Cardiac fibroblast (primary cell): ENCODE measurements at regions not wholly inside any gene's neighbourhood (a gene's known extent, or its start where the extent isn't known, plus 50 kb on each side); places are given as distances from the start of the nearest gene placed in this dataset.

Experiments used
- DNase-seq, 2 donors: peaks; one replicate each; pipeline versions ENCODE4 v3.0.0 to v3.0.0-alpha.2; 2010; ENCODE audit warnings: low read depth in 2 of 2
- H3K4me3 ChIP-seq, 2 donors: replicated peaks in 1 of 2; 1 replicate in 1 of 2; 2 replicates in 1 of 2; pipeline ENCODE4 v1.5.1; 2011; ENCODE audit warnings: low read depth in 2 of 2, low read length in 2 of 2, mild to moderate bottlenecking in 2 of 2, moderate library complexity in 1 of 2
- CTCF ChIP-seq: IDR thresholded peaks from one replicate; pipeline ENCODE4 v1.5.1; 2011; ENCODE audit warnings: low read depth, mild to moderate bottlenecking, low read length, inconsistent platforms

GRCh38 chr12:43131301-43131700 is 420.7 kb downstream of the ADAMTS20 start:
- TF ChIP-seq CTCF, result no peak
- DNase-seq, result no peak
- H3K4me3 ChIP-seq, result no peak overlapping the region

GRCh38 chr12:43127886-43128549 is 424.0 kb downstream of the ADAMTS20 start:
- DNase-seq, result no peak
- H3K4me3 ChIP-seq, result no peak overlapping the region
- no peak for TF ChIP-seq CTCF

- DNase-seq, result no peak
- TF ChIP-seq CTCF, result no peak
- no peak overlapping the region for H3K4me3 ChIP-seq
These were observed 425.2 kb downstream of the ADAMTS20 start for GRCh38 chr12:43126652-43127375.

GRCh38 chr12:43123461-43123860 is 428.5 kb downstream of the ADAMTS20 start:
- no peak for TF ChIP-seq CTCF
- H3K4me3 ChIP-seq, result no peak overlapping the region
- DNase-seq, result no peak

GRCh38 chr12:43120150-43120549 is 431.9 kb downstream of the ADAMTS20 start:
- TF ChIP-seq CTCF, result no peak
- DNase-seq, result no peak
- H3K4me3 ChIP-seq, result no peak overlapping the region

GRCh38 chr12:43118881-43119280 is 433.1 kb downstream of the ADAMTS20 start:
- no peak for TF ChIP-seq CTCF
- H3K4me3 ChIP-seq, result no peak overlapping the region
- no peak for DNase-seq
